HG02981 (cell line): ENCODE measurements at regions not wholly inside any gene's neighbourhood (a gene's known extent, or its start where the extent isn't known, plus 50 kb on each side); places are given as distances from the start of the nearest gene placed in this dataset.

Source experiments
- ATAC-seq: cut with Tn5 transposase; IDR thresholded peaks from one replicate; pipeline ENCODE4 v1.9.1; 2021; ENCODE audit warnings: mild to moderate bottlenecking, moderate library complexity; ENCODE audit not compliant: unreplicated experiment

DNA sequence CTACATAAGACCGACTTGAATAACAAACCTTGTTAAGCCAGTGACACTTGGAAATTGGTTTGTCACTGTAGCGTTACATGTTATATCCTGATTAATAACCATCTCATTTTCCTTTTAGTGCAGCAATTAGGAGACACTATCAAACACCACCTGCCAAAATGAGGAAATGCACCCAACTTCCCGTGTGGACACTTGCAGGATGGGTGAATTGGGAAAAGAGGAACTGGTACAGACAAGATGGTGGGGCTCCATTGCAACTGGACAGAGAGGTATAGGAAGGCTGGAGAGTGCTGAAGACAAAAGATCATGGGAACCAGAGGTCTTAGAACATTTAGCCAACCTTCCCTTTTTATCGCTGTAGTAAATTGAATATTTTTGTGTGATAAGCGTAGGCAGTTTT is 816.3 kb upstream of the HS6ST1 start:
- ATAC-seq = no peak

DNA sequence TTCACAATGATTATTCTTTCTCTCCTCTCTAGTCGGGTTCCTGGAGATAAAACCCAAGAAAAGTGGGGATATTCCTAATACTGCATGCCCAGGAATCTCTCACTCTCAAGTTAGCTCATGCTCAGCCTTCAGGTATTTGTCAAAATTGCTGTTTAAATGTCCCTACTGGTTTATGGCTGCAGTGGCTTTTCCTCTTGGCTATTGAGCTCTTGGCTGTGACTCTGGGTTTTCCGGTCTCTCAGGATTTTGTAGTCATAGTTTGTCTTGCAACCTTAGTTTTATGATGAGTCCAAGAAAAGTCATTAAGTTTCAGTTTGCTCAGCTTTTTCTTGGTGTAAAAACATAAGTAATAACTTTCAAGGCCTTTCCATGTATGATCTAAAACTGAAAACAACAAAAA is 820.7 kb upstream of the HS6ST1 start:
- no peak for ATAC-seq

DNA sequence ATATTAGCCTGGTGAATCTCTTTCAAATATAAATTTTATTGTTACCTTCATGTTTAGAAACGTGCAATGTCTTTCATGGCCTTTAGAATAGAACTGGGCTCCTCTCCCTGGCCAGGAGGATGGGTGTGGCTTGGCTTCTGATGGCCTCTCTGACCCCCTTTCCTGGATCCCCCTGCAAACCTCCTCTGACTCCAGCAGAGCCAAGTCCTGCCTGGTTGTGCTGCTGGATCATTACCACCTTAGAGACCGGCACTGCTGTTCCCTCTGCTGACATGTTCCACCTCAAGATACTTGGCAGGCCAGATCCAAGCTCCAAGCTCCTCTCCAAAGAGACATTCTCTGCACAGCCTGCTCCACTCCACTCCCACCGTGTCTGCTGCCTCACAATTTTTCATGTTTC is 823.8 kb upstream of the HS6ST1 start:
- ATAC-seq = no peak

DNA sequence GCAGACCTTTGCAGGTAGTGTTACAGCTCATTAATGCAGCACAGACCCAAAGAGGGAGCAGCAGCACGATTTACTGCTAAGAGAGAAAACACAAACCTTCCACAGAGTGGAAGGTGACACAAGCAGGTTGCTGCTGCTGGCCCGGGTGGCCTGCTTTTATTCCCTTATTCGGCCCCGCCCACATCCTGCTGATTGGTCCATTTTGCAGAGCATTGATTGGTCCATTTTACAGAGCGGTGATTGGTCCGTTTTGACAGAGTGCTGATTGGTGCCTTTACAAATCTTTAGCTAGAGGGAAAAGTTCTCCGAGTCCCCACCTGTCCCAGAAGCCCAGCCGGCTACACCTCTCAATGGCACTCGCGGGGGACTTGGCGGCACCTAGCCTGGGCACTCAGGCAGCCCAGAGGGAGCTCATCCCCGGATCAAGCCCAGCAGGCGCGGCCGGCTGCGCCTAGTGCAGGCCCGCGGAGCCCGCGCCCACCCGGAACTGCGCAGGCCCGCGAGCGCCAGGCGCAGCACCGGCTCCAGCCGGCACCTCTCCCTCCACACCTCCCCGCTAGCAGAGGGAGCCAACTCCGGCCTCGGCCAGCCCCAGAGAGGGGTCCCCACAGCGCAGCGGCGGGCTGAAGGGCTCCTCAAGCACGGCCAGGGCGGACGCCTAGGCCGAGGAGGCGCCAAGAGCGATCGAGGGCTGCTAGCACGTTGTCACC is 825.6 kb upstream of the HS6ST1 start:
- no peak for ATAC-seq

DNA sequence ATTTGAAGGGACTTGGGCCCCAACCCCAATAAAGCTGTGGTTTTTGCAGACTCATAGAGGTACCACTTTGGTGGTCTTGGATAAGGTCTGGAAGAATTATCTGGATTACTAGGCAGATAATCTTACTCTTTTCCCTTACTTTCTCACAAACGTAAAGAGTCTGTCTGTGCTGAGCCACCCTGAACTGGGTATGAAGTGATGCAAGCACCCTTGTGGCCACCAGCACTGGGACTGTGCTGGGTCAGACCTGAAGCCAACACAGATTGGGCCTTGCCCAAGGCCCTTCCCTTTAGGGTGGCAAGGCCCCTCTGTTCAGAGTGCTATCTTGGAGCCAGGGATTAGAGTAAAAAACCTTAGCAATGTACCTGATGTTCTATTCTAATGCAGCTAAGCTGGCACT is 827.0 kb upstream of the RAB6C start:
- no peak for ATAC-seq

DNA sequence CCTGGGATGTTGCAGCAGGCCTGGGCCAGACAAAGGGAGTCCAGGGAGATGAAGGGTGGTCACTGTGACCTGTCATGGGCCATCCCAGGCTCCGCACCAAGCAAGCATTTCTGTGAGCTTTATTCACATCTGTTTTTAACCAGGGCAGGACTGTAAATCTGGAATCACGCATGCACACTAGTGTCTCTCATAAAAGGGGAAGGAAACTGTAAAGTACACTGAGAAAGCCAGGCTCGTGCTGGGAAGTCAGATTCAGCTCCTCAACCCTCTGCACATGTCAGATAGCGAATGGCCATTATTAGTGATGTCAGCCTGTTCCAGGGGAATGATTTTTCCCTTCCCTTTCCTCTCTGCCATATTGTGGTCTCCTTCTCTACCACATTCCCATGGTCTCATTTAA is 818.6 kb upstream of the RAB6C start:
- ATAC-seq = no peak

DNA sequence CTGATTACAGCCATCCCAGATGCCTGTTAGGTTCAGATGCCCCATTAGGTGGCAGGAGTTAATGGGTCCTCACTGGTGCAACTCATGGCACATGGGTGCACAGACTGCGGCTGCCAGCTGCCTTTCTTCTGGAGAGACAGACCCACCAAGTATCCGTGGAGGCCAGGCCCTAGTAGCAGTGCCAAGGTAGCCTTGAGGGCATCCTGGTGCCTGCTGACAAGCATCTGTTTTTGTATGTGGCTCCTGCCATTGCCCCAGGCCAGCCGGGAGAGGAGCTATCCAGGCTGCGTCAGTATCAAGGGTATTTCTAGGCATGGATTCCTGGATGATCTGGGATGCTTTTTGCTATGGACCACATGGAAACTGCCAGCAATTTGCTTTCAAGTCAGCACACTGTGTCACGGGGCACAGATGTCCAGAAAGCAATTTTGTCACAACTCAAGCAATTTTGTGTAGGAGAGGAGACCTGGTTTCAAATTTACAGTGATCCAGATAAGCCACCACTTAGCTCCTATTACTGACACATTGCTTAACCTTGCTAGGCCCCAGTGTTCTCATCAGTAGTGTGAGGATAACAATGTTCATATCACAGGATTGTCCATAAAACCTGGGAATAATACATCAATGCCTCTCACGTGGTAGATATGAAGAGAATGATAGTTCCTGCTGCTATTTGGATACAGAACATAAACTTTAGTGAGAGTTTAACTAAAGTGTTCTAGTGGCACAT is 815.1 kb upstream of the RAB6C start:
- no peak for ATAC-seq

DNA sequence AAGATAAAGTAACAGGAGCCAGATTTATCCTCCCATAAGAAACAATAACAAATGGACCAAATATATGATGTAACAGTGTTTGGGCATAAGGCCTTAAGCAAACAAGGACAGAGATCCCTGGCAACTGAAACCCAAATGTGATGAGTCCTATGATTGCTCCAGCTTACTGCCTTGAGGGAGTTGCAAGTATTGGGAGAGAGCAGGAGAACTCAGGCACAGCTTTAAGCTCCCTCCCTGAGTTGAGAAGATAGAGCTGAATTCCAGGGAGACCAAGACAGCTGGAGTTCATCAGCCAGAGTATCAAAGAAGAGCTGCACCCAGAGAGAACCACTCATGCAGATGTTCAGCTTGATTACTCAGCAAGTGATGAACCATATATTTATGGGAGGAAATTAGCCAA is 814.5 kb upstream of the RAB6C start:
- no peak for ATAC-seq

DNA sequence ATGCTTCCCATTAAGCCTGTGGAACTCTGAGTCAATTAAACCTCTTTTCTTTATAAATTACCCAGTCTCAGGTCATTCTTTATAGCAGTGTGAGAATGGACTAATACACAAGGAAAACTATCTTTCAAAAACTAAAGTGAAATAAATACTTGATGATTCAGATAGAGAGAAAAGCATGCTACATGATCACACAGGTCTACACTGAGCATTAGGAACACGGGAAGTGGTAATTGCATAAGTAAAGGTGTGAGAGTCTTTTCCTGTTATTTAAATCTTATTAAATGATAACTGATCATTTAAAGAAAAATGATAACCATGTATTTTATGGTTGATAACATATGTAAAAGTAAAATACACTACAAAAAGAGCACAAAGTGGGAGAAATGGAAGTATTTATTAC is 812.0 kb upstream of the RAB6C start:
- no peak for ATAC-seq

DNA sequence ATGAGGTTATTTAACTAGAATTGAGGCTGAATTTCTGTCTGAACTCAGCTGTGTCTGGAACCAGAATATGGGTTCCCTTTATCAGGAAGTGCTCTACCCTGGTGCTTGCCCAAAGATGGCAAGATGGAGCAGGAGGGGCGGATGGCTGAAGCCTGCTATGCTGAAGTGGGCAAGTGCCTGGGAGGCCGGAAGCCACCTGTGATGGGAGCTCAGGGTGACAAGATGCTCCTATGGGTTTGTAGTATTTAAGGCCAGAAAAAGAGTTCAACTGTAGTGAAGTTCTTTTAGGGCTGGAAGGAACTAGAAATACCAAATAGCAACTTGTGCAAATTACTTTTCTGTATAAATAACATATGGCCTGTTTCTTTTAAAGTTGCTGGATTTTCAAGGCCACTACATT is 808.9 kb upstream of the RAB6C start:
- no peak for ATAC-seq

DNA sequence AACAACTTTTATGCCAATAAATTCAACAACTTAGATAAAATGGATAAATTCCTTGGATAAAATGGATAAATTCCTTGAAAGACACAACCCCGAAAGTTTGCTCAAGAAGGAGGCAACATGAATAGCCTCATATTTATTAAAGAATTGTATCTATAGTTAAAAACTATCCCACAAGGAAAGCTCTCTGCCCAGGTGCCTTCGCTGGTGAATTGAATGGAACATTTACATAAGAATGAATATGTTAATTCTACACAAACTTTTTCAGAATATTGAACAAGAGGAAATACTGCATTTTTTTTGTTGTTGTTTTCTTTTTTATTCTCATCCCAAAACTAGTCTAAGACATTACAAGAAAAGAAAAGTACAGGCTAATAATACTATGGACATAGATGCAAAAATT is 805.3 kb upstream of the RAB6C start:
- ATAC-seq = no peak

DNA sequence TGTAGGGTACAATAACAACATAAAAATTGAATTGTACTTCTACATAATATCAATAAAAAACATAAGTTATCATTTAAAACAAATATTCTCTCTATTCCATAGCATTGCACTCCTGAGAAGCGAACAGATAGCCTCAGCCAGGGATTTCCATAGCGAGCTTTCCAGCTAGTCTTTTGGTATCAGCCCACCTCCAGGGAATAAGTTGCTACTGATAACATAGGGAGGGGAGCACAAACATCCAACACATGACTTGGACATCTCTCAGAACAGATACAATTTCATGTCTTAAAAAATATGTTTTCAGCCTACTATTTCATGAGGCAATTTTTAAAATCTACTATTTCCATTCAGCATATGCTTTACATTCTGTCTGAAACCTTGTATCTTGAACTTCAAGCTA is 804.4 kb upstream of the RAB6C start:
- ATAC-seq = no peak

DNA sequence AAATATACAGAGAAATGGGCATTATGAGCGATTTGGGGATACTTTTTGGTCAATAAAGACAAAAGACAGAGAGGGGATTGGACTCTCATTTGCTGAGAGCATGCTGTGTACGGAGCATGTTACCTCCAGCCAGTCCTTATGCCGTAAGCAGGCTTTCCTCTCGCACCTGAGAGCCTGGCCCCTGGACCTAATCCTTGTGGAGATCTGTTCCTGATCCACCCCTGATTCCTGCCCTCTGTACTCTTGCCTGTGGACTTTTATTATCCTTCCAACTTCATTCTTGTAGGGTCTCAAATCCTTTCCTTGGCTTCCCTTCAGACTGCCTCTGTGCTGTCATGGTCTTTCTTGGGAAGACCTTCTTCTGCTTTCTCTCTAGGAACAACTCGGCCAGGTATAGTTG is 803.1 kb upstream of the RAB6C start:
- ATAC-seq = no peak

DNA sequence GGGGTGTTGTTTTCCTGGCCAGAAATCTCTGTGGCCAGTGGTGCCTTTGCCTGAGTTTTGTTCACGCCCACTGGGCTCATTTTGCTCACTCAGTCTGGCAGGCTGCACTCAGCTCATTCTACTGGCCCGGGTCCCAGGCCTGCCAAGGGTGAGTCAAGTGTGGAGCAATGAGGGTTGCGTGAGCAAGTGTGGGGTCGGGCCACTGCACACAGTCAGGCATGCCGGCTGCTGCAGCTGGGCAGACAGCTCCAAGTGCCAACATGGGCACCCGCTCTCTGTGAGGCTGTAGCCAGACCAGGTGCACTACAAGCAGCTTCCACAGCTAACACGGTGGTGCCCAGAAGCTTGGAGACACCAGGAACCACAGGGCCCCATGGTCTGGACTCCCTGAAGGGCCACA is 801.1 kb upstream of the RAB6C start:
- no peak for ATAC-seq

DNA sequence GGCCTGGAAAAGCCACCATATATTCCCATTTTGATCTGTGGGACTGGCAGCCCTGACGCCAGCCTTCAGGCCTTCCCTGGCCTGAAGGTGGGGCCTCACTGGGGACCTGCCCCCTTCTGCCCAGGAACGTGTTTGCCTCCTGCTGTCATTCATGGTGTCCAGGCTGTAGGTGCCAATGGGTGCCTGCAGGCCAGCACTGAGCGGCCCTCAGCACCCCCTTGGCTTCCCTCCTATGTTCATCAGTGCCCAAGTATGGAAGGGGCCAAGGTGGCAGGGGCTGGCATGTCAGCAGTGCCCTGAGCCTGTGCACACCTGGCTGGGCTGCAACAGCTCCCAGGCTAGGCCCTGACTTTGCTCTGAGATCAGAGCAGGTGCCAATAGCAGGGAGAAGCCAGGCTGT is 800.3 kb upstream of the RAB6C start:
- no peak for ATAC-seq

DNA sequence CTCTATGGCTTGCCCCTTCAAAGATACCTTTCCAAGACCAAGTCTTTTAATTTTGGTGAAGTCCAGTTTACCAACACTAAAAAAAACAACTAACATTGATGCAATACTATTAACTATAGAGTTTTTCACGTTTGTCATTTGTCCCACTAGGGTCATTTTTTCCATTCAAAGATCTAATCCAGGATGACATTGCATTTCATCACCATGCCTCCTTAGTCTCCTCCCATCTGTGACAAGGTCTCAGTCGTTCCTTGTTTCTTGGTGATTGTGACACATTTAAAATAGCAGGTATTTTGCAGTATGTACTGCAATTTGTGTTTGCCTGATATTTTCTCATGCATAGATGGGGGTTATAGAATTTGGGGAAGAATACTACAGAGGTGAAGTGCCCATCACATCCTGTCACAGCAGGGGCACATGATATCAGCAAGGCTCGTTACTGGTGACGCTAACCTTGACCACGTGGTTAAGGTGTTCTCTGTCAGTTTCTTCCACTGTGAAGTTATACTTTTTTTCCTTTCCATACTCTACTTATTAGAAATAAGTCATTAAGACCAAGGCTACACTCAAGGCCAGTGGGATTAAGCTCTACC is 799.2 kb upstream of the RAB6C start:
- no peak for ATAC-seq

DNA sequence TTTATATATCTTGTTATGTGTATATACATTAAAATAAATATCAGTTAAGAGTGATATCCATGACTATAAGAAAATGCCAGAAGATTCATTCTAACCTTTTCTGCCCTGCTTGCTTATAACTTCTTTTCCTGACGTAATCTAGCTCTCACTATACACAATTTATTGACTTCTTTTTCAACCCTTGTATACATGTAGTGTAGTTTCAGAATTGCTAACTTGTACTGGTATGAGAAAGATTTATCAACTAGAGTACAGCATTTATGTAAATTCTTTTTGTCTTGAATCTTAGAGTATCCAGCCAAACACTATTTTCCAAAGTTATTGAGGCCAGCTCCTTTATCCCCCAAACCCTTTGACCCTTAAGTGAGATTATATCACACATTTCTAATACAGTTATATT is 798.0 kb upstream of the RAB6C start:
- no peak for ATAC-seq

DNA sequence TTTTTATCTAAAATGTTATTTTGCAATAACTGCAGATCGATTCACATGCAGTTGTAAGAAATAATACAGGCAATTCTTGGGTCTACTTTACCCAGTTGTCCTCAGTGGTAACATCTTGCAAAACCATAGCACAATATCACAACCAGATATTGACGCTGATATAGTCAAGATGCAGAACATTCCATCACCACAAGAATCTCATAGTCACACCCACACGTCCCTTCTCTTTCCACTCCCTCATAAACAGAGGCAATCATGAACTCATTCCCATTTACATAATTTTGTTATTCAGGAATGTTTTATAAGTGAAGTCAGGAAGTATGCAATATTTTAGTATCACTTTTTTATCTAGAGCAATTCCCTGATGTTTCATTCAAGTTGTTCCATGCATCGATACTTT is 797.5 kb upstream of the RAB6C start:
- ATAC-seq = no peak

DNA sequence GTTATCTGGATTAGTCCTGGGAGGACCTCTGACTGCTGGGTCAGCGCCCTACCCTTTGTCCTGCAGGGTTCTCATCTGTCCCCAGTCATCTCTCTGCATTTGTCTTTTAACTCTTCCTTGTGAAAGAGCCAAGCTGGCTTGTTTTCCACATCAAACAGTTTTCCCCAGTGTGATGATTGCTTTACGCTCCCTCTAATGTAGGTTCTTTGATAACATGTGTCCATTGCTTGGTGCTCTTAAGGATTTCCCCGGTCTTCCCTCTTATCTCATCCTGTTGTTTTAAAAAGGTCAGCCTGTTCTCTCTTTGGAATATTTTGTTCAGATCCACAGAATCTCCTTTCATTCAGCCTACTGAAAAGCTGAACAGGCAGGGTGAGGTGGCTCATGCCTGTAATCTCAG is 792.1 kb upstream of the RAB6C start:
- ATAC-seq = no peak

DNA sequence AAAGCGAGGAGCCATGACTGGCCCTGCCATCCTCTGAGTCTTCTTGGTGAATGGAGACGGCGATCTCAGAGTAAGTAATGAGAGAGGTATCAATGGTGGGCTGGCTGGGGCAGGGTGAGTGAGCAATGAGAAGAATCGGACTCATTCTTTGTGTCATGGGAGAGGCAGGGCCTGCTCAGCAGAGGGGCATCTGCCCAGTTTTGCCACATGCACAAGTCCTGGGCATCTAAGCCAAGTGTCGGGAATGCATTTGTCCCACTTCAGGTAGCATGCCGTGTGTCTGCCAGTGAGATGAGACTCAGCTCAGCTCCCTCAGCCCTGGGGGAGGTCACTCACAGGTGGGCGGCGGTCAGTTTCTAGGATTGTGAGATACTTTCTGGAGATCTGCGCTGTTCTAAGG is 791.0 kb upstream of the RAB6C start:
- no peak for ATAC-seq

DNA sequence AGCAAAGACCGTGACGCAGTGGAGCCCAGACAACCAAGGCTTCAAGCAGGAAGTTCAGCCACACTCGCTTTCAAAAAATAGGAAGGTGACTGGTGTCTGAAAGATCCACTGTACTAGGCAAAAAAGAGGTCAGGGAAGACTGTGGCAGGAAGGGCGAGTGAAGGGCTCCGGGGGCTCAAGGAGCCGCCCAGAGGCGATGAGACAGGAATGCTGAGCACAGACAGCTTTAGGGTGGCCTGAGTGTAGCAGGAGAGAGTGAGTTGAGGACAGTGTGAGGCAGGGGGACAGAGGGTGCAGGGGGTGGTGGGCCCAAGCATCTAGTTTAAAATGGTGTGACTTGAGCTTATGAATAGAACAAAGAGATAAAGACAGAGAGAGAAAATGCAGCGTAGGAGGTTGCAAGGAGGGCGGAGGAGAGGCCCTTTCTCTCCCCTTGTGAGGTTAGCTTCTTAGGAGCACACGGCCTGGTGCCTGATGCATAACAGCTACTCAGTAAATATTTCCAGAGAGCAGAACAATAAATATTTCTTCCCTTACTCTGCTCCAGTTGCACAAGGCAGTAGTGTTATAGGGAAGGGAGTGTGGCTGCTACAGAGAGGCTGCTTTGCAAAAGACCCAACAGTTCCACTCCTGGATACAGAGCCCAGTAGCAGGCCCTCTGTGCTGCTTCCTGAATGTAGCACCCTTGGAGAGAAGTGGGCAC is 789.7 kb upstream of the RAB6C start:
- ATAC-seq = no peak

DNA sequence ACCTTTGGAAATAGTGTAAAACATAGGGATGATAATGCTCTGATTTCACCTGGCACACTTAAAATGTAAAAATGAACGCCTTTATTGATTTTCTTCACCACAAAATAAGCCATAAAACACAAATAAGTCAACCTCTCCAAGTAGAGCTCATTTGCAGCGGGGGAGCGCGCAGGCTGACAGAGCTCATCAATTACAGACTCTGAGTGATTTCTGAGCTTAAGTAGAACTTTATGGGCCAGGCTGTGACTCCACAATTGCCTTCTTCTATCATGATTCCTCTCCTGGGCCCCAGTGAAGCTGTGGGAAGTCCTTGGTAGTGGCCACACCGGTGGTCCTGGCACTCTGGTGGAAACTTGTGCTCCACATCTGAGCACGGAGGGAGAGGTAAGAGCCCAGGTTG is 789.0 kb upstream of the RAB6C start:
- ATAC-seq = no peak
